ENCODE measurements at regions not wholly inside any gene's neighbourhood (a gene's known extent, or its start where the extent isn't known, plus 50 kb on each side); places are given as distances from the start of the nearest gene placed in this dataset.

DNA sequence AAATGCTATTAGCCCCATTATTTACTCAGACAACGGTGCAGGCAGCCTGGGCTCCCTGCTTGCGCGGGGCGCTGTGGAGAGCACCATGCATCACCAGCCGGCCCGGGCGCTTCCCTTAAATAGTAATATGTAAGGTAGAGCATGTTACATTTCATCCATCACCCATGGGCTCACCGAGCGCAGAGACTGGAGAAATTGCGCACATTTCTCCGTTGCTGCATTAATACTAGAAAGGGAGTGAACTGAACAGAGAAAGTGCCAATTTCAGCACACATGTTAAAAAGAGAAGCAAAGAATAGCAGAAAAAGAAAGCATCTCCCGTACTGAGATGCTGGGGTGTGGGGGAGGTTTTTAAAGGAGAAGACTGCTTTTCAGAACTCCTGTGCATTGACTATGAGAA, 400.3 kb downstream of the ZSWIM6 start:
- TF ChIP-seq, protein P1, sequence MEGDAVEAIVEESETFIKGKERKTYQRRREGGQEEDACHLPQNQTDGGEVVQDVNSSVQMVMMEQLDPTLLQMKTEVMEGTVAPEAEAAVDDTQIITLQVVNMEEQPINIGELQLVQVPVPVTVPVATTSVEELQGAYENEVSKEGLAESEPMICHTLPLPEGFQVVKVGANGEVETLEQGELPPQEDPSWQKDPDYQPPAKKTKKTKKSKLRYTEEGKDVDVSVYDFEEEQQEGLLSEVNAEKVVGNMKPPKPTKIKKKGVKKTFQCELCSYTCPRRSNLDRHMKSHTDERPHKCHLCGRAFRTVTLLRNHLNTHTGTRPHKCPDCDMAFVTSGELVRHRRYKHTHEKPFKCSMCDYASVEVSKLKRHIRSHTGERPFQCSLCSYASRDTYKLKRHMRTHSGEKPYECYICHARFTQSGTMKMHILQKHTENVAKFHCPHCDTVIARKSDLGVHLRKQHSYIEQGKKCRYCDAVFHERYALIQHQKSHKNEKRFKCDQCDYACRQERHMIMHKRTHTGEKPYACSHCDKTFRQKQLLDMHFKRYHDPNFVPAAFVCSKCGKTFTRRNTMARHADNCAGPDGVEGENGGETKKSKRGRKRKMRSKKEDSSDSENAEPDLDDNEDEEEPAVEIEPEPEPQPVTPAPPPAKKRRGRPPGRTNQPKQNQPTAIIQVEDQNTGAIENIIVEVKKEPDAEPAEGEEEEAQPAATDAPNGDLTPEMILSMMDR (IDR thresholded peaks at IDR 0.05), result no peak
- TF ChIP-seq POLR2A (IDR thresholded peaks at IDR 0.05) (no peak), POLR2AphosphoS5 (IDR thresholded peaks at IDR 0.05; ENCODE audit: insufficient read depth in 1 of 2, low read depth in 1 of 2) (no peak)

Measured in vagina (tissue), 2 donors.